A673 (cell line): ENCODE measurements at regions not wholly inside any gene's neighbourhood (a gene's known extent, or its start where the extent isn't known, plus 50 kb on each side); places are given as distances from the start of the nearest gene placed in this dataset.

ENCODE experiments used
- EZH2 ChIP-seq: fragments of 200-600 bp; sonication (generic); IDR thresholded peaks from 2 replicates; pipeline ENCODE4 v1.6.1; 2017; ENCODE audit warnings: borderline replicate concordance, low read depth, mild to moderate bottlenecking, mixed read lengths, antibody characterized with exemption, low read length; ENCODE audit not compliant: poor library complexity, severe bottlenecking
- TF ChIP-seq, protein P1 (sequence below): fragments of 300-800, 200-600 bp; sonication (generic); conservative IDR thresholded peaks from 2 replicates; pipeline ENCODE4 v1.5.1; 2017; ENCODE audit warnings: low read depth, mild to moderate bottlenecking, antibody characterized with exemption, low read length, moderate library complexity, mixed read lengths

DNA sequence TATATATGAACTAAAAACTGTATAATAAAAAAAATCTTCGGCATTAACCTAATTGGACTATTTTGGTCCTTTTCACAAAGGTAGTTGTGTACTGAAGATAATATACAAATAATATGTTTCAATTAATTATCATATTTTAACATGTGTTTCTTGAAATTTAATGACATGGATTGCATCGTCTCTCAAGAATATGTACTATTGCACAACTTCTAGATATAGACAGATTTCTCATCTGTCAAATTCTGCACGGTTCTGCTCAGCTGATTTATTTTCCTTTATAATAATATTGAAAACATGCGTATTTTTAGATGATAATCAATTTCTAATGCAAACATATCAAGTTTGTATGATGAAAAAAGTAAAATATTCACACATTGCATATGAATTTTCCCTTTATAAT lies 498.7 kb upstream of the PABPC4L start:
- TF ChIP-seq, protein P1, sequence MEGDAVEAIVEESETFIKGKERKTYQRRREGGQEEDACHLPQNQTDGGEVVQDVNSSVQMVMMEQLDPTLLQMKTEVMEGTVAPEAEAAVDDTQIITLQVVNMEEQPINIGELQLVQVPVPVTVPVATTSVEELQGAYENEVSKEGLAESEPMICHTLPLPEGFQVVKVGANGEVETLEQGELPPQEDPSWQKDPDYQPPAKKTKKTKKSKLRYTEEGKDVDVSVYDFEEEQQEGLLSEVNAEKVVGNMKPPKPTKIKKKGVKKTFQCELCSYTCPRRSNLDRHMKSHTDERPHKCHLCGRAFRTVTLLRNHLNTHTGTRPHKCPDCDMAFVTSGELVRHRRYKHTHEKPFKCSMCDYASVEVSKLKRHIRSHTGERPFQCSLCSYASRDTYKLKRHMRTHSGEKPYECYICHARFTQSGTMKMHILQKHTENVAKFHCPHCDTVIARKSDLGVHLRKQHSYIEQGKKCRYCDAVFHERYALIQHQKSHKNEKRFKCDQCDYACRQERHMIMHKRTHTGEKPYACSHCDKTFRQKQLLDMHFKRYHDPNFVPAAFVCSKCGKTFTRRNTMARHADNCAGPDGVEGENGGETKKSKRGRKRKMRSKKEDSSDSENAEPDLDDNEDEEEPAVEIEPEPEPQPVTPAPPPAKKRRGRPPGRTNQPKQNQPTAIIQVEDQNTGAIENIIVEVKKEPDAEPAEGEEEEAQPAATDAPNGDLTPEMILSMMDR, result no peak
- TF ChIP-seq EZH2, result no peak
